GM12872 (cell line): ENCODE measurements at regions not wholly inside any gene's neighbourhood (a gene's known extent, or its start where the extent isn't known, plus 50 kb on each side); places are given as distances from the start of the nearest gene placed in this dataset.

Source experiments
- CTCF ChIP-seq: IDR thresholded peaks from 3 replicates; pipeline ENCODE4 v1.5.1; 2011; ENCODE audit warnings: low read depth, mild to moderate bottlenecking, low read length, moderate library complexity; ENCODE audit not compliant: insufficient read depth

GRCh38 chr12:123085730-123086487, 65.0 kb downstream of the PITPNM2 start:
- TF ChIP-seq CTCF = no peak

- TF ChIP-seq CTCF = no peak
Measured at GRCh38 chr12:123085066-123085465, 65.8 kb downstream of the PITPNM2 start.

- no peak for TF ChIP-seq CTCF
Measured at GRCh38 chr12:123083661-123084571, 67.0 kb downstream of the PITPNM2 start.

- no peak for TF ChIP-seq CTCF
Measured at GRCh38 chr12:123080634-123081033, 70.3 kb downstream of the PITPNM2 start.

GRCh38 chr12:123078531-123079155, 72.2 kb downstream of the PITPNM2 start:
- no peak for TF ChIP-seq CTCF

- TF ChIP-seq CTCF = no peak
Measured at GRCh38 chr12:123078120-123078465, 72.8 kb downstream of the PITPNM2 start.
